AG09319 (cell line): ENCODE measurements at regions not wholly inside any gene's neighbourhood (a gene's known extent, or its start where the extent isn't known, plus 50 kb on each side); places are given as distances from the start of the nearest gene placed in this dataset.

Experiments
- DNase-seq: peaks from one replicate; pipeline ENCODE4 v3.0.0-alpha.2; 2010; ENCODE audit warnings: low read depth; ENCODE audit errors: extremely low read depth
- TF ChIP-seq, protein P1 (sequence below): IDR thresholded peaks from 2 replicates; pipeline ENCODE4 v1.5.1; 2011; ENCODE audit warnings: low read depth, mild to moderate bottlenecking, inconsistent platforms, low read length, moderate library complexity

DNA sequence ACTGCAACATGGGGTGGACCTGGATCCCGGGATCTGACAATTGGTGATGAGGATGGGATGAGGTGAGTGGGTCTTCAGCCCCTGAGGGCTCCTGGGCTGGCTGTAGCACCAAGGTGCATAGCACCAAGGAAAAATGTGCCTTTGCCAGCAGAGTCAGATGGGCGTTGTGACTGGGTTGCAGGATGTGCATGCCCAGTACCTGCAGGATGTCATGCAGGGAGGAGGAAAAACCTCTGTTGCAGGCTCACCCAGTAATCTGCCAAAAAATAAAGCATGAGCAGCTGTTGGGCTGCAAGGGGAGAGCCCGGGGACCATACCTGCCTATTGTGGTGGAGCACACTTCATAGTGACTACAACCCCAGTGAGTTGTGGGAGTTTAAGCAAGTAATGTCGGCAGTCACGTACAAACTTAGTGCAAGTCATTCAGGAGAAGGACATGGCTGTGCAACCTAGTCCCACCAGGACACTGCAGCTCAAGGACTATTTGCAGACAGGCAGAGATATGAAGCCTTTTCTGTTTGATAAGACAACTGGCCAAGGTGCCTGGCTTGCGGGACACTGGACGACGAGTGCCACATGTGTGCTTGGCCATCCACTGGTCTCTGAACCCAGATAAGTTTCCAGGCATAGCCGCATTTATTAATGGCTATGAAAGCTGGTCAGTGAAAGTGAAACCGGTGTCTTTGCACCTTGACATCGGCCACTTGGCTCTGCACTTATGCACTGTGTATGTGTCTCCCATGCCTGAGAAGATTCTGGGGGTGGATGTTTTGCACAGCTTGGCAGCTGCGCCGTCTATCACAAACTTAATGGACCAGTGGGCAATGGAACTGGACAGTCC lies 499.8 kb downstream of the KCNJ2 start:
- TF ChIP-seq, protein P1, sequence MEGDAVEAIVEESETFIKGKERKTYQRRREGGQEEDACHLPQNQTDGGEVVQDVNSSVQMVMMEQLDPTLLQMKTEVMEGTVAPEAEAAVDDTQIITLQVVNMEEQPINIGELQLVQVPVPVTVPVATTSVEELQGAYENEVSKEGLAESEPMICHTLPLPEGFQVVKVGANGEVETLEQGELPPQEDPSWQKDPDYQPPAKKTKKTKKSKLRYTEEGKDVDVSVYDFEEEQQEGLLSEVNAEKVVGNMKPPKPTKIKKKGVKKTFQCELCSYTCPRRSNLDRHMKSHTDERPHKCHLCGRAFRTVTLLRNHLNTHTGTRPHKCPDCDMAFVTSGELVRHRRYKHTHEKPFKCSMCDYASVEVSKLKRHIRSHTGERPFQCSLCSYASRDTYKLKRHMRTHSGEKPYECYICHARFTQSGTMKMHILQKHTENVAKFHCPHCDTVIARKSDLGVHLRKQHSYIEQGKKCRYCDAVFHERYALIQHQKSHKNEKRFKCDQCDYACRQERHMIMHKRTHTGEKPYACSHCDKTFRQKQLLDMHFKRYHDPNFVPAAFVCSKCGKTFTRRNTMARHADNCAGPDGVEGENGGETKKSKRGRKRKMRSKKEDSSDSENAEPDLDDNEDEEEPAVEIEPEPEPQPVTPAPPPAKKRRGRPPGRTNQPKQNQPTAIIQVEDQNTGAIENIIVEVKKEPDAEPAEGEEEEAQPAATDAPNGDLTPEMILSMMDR, result no peak
- no peak for DNase-seq

DNA sequence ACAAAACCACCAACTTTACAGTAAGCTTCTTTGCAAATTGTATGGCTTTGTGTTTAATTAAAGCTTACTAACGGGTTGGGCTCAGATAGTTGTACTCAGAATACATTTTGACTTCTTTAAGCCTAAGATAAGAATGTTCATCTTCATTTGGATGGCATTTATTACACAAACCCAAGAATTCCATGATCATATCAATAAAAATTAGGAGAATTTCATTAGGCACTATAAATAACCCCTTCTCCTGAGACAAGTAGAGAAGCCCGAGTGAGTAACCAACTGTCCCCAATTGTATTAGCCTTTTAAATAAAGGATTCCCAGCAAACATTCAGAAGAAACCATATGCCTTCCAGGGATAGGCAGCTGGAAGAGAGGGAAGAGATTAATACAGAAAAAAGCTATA lies 504.7 kb downstream of the KCNJ2 start:
- no peak for DNase-seq
- TF ChIP-seq, protein P1, result no peak

DNA sequence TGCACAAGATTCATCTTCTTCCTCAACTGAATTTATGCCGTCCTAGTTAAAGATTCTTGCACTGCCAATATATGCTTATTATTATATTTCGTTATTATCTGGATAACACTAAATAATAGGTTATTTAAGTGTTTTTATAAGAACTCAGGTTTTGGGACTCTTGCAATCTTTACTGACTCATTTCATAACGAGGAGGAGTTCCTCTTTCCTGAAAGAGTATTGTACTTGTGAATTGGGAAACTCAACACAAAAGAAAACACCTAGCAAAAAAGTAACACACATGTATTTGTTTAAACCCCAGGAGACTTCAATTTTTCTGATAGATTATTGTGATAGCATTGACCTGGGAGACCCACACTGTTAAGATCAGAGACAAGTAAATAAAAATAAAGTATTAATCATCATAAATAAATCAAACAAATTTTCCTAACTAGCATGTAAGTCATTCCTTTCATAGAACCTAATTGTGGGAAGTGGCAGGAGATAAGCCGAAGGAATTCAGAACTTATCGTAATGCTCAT lies 505.8 kb downstream of the KCNJ2 start:
- DNase-seq, result no peak
- TF ChIP-seq, protein P1, result no peak

DNA sequence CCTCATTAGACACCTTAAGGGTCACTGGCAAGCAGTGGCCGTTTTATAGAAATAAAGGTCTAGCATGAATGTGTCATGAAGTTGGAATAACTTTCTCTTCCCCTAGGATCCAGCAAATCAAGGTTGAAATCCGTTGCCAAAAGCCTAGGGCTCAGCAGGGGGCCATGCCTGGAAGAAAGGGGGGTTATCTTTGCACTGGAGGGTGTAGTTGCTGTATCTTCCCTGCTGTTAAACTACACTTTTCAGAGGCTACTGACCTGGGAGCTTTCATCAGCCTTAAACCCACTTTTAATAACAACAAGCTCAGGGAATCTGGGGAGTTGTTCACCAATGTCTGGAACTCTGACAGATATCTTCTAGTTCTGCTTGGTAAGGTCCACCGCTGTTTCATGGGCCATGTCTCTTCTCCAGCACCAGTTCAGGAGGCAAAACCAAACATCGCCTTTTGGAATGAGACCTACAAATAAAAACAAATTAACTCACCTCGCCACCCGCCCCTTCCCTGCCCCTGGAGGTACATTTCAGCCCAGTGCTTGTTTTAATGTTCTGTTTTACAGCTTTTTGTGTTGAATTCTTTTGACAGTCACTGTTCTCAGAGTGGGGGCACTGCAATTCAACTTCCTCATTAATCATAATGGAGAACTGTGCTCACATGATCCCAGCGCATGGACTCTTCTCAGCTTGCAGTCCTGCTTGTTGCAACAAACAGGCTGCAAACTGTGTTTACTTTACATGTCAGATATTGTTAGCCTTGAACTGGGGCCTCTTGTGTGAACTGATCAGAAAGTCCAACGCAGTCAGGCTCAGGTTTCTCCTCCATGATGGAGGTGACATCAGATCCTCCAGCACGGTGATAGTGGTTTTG lies 508.7 kb downstream of the KCNJ2 start:
- DNase-seq, result no peak
- TF ChIP-seq, protein P1, result no peak

DNA sequence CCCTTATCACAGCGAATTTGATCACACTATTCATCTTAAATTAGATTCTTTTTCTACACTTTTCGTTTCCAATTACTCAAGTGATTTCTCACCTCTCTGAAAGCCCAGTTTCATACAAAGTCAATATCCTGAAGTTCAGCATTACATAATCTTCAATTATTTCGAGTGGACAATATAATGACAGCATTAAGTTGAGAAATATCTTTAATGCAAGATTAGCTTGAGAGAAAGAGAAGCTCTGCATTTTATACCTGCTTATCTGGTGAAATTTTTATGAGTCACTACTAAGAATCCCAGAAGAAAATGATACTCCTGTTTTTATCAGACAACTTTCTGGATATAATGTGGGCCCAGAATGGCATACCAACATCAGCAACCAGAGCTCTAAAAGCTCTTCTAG lies 509.6 kb downstream of the KCNJ2 start:
- DNase-seq, result no peak
- TF ChIP-seq, protein P1, result no peak

DNA sequence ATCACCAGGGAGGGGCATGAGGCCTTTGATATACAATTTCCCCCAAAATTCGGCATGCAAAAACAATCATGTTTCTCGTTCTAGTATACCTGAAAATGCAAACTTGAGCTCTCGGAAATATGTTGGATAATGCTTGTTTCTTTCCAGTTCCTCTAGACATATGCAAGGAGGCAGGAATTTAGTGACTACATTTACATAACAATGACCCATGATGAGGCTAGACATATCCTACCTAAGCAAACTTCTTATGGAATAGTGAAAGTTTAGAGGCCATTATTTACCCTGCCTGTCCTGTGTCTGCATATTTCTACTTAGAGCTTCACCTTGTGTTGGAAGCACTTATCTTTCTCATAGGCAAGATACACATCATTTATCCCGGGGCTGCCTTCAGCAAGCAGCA lies 514.6 kb downstream of the KCNJ2 start:
- TF ChIP-seq, protein P1, result no peak
- DNase-seq, result no peak

DNA sequence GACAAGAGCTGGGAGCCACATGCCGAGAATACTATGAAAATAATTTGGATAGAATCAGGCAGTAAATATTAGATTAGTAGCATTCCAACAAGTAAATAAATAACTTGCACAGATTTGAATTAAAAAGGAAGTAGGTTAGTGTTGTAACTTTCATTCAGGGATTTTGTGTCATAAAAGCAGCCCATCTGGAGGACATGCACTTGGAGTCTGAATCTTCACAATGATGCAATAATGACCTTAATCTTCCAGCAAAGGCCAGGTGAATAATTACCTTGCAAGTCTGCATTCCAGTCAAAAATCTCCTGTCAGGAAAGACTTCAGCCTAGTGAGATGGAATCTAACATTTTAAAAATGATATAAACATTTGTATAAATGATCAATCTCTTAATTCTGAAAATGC lies 518.1 kb downstream of the KCNJ2 start:
- DNase-seq, result no peak
- TF ChIP-seq, protein P1, result no peak
